ENCODE measurements at regions not wholly inside any gene's neighbourhood (a gene's known extent, or its start where the extent isn't known, plus 50 kb on each side); places are given as distances from the start of the nearest gene placed in this dataset.
"Not testable (repeated sequence)": the region's sequence is repeated elsewhere in the genome, so short reads cannot be mapped to it uniquely, and the experiment has no call there.

DNA sequence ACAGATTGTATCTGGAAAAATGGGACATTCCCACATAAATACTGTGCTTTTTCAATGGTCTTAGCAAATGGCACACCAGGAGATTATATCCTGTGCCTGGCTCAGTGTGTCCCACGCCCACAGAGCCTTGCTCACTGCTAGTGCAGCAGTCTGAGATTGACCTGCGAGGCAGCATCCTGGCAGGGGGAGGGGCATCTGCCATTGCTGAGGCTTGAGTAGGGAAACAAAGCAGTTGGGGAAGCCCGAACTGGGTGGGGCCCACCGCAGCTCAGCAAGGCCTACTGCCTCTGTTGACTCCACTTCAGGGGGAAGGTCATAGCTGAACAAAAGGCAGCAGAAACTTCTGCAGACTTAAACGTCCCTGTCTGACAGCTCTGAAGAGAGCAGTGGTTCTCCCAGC lies 258.7 kb downstream of the LRRC70 start:
- ATAC-seq; DNase-seq; intact Hi-C loops (cut with micrococcal nuclease): not testable (repeated sequence)

DNA sequence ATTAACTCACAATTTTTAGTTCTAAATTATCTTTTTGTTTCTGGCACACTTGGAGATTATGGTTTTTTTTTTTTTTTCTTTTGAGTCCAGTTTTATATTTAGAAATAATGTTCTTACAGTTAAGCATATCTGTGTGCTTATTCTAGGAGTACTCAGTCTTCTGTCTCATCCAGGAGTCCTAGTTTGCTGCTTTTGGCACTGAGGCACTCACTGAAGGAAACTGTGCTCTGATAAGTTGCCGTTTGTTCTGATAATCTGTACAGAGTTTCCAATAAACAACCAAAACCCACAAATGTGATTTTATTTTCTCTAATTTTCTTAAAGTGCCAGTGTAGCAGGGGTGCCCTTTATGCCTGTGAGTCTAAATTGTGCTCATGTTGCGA lies 251.0 kb downstream of the LRRC70 start:
- no peak for DNase-seq
- intact Hi-C loops (cut with micrococcal nuclease), result no loop called here

DNA sequence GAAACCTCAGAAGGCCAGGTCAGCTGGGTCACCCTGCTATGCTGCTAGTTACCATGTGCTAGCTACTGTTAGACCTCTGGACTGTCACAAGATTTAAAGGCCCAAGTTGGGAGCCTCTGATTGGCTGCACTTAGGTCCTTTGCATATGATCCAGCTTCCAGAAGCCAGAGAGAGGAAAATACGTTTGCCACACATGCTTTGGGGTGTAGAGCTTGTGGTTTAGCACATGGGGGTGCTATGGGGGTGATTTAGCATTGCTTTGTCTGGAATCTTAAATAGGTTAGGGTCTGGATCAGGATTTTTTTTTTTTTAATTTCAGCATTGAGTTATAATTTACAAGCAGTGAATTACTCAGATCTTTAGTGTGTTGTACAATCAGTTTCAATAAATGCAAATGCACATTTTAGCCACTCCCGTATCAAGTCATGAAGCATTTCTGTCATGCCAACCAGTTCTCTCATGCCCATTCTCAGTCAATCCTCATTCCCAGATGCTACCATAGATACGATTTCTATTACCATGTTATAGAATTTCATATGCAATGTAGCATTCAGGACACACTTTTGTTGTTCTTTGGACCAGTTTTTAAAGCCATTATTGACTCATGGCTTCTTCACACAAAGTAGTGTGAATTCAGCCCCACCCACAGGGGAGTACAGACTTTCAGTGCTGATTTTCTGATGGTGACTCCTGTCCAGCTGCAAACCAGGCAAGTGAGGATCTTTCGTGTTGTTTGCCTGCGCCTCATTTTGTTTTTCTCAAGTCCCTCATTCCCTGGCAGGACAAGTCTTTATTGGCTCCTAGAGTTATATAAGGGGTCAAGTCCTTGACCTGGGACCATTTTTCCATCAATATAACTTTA lies 250.4 kb downstream of the LRRC70 start:
- intact Hi-C loops (cut with micrococcal nuclease), result no loop called here
- no peak for ATAC-seq
- DNase-seq, result no peak

More for the DNA sequence above, 251.0 kb downstream of the LRRC70 start:
- ATAC-seq, result peak; percentile 27

DNA sequence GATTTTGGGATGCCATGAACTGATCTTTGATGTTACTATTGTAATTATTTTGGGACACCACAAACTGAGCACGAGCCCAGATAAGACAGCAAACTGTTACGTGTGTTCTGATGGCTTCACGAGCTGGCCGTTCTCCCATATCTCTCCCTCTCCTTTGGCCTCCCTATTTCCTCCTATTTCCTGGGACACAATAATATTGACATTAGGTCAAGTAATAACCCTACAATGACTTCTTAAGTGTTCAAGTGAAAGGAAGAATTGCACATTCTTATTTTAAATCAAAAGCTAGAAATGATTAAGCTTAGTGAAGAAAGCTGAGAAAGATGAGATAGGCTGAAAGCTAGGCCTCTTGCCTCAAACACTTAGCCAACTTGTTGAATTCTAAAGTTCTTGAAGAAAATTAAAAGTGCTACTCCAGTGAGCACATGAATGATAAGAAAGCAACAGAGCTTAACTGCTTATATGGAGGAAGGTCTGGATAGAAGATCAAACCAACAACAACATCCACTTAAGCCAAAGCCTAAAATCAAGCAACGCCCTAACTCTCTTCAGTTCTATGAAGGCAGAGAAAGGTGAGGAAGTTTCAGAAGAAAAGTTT lies 247.1 kb downstream of the LRRC70 start:
- intact Hi-C loops (cut with micrococcal nuclease), result no loop called here
- no peak for ATAC-seq
- no peak for DNase-seq

DNA sequence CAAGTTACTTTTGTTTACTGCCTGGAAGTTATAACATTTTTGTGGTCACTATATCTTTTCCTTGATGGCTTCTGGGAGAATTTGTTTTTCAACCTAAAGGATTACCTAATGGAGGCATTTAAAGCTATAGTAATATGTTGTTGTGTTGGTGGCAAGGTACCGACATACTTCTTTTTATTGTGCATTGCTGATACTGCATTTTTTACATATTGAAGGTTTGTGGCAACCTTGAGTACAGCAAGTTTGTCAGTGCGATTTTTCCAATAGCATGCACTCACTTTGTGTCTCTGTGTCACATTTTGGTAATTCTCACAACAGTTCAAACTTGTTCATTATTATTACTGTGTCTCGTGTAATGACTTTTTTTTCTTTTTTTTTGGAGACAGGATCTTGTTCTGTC lies 246.3 kb downstream of the LRRC70 start:
- DNase-seq (no peak), ATAC-seq (no peak)
- intact Hi-C loops (cut with micrococcal nuclease), result no loop called here

DNA sequence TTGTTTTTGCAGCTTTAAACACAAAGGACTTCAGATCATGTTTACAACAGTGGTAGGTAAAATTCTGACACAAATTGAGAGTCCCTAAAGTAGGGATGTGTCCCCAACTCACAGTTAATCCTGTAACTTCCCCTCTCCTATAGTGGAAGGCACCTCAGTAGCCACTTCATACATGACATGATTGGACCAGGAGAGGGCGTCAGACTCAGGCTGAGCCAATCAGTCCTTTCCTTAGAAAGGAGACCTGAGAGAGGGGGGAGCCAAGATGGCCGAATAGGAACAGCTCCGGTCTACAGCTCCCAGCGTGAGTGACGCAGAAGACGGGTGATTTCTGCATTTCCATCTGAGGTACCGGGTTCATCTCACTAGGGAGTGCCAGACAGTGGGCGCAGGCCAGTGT lies 238.4 kb downstream of the LRRC70 start:
- intact Hi-C loops (cut with micrococcal nuclease); ATAC-seq; DNase-seq: not testable (repeated sequence)

DNA sequence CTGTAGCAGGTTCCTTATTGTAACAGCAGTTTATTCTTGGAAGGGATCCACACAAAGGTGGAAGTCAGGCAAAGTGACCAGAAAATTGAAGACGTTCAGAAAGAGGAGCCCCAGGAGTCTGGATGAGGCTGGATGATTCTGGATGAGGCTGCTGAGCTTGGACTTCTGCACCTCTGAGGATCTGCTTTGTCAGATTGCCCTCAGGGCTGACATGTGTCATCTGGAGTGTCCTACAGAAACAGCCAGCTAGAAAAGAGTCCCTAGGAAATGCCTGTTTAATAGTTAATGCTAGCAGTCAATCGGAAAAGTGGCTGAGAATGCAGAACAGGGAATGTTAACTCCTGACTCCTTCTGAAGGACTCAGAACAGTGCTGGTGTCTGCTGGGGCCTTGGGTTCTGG lies 236.4 kb downstream of the LRRC70 start:
- no peak for ATAC-seq

DNA sequence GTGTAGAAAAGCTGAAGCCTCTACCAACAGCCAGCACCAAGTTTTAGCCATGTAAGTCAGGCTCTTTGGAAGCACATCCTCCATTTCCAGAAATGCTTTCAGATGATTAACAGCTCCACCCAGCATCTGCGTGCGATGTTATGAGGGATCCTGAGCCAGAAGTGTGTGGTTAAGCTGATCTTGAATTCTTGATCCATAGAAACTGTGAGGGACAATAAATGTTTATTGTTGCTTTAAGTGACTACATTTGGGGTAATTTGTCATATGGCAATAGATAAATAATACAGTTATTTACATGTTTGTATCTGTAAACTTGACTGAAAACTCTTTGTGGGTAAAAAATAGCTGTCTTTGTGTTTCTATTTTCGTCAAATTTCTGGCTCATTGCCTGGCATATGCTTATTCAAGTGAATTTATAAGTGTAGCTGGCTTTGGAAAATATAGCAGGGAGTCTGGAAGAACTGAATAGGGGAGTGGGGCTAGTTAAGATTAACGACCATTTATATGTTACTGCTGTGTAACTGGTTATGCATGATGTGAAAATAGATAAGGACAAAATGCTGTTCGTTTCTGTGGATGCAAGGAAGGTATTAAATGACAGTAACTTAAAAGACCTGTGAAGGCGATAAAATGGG lies 234.1 kb downstream of the LRRC70 start:
- DNase-seq (no peak), ATAC-seq (no peak)
- intact Hi-C loops (cut with micrococcal nuclease), result no loop called here

More for the DNA sequence above, 236.4 kb downstream of the LRRC70 start:
- DNase-seq, result no peak
- intact Hi-C loops (cut with micrococcal nuclease), result no loop called here

DNA sequence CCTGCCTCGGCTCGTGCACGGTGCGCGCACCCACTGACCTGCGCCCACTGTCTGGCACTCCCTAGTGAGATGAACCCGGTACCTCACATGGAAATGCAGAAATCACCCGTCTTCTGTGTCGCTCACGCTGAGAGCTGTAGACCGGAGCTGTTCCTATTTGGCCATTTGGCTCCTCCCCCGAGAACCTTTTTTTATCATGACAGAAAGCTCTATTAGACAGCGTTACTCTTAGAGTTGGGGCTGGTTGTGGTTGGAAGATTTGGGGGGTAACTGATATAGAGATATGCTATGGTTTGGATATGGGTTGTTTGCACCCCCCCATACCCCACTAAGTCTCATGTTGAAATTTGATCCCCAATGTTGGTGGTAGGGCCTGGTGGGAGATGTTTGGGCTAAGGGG lies 226.2 kb downstream of the LRRC70 start:
- intact Hi-C loops (cut with micrococcal nuclease); ATAC-seq; DNase-seq: not testable (repeated sequence)

DNA sequence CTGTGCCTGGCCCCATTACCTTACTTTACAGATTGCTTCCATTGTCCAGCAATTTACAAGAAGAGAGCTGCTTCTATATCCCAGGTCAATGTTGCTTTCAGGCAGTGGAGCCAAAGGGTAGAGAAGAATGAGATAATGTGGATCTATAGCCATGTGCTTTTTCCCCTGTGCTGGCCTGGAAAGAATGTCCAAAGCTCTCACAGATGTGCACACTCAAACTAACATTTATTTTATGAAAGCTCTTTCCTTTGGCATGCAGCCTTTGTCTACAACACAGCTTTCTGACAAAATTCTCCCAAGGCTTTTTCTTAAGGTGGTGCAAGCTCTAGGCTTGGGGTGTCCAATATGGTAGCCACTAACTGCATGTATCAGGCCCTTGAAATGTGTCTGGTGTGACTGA lies 217.3 kb downstream of the LRRC70 start:
- ATAC-seq, result peak; percentile 17
- intact Hi-C loops (cut with micrococcal nuclease), result no loop called here
- no peak for DNase-seq

DNA sequence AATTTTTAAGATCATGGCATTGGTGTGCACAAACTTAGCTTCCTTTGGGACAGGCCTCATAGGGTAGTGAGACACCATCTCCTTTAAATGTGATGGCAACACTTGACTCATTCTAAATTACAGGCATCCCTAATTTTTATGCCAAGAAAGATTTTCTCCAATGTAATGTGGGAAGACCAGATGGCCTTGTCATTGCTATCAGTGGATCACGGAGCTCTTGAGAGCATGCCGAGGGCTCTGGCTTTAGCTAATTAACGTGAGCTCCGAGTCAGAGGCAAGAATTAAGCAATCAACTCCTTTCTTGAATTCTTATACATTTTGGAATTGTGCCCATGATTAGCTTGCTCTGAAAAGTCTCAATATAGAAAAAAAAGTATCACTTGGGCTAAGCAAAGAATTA lies 215.8 kb downstream of the LRRC70 start:
- DNase-seq (no peak), ATAC-seq (no peak)
- intact Hi-C loops (cut with micrococcal nuclease), result no loop called here

DNA sequence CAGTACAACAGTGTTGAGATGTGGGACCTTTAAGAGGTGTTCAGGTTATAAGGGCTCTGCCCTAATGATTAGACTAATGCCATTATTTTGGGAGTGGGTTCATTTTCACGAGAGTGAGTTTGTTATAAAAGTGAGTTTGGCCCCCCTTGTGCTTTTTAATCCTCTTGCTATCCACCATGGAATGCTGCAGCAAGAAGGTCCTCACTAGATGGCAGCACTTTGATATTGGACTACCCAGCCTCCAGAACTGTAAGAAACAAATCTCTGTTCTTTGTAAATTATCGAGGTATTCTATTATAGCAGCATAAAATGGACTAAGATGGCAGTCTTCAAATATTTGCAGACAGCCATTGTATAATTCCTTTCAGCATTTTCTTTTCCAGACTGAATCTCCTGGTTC lies 212.4 kb downstream of the LRRC70 start:
- intact Hi-C loops (cut with micrococcal nuclease), result no loop called here
- ATAC-seq, result no peak
- DNase-seq, result no peak

DNA sequence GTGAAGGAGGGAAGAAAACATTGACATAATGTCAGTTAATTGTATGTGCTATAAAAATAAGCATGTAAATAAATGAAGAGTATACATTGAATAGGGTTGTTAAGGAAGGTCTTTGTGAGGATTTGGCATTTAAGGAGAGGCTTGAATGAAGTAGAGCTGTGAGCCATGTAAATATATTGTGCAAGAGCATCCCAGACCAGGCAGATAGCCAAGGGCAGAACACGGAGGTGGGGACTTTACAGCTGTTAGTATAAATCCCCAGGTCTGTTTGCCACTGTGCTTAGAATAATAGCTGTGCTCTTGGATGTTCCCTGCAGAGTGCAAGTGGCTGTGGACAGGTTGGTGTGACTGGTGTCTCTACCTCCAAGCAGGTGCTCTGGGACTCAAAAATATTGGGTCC lies 211.7 kb downstream of the LRRC70 start:
- intact Hi-C loops (cut with micrococcal nuclease), result no loop called here
- ATAC-seq (peak; percentile 43), DNase-seq (no peak)

DNA sequence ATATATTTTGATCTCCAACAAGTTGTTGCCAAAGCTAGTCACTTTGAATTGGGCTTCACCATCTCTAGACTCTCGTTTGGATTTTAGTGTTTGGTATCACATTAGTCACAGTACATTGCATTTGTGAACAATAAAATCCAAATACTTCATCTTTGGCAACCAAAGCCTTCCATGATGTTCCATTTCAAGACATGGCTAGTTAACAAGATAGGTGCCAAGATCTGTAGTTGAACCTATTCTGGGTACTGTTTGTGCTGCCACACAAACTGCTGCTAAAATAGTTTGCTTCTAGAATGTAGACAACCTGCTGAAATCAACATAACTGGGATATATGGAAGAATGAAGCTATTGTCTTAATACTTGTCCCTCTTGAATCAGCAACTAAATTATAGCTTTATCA lies 207.5 kb downstream of the LRRC70 start:
- intact Hi-C loops (cut with micrococcal nuclease), result no loop called here
- ATAC-seq (no peak), DNase-seq (no peak)

DNA sequence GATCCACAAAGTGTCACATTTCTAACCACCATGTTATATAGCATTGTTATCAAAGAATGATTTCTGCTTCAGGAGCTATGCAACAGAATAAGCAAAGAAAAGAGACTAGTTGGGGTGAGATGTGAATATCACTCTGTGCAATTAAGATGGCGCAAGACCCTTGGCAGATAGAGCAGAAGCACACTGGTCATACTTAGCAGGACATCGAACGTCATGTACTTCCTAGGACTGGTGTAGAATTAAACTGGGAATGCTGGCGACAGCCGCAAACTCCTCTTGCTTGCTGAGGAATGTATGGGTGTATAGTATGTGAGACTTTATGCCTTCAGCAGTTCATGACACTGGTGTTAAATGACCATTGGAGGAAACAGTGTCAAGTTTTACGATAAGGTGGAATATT lies 207.0 kb downstream of the LRRC70 start:
- intact Hi-C loops (cut with micrococcal nuclease), result no loop called here
- DNase-seq (no peak), ATAC-seq (no peak)

DNA sequence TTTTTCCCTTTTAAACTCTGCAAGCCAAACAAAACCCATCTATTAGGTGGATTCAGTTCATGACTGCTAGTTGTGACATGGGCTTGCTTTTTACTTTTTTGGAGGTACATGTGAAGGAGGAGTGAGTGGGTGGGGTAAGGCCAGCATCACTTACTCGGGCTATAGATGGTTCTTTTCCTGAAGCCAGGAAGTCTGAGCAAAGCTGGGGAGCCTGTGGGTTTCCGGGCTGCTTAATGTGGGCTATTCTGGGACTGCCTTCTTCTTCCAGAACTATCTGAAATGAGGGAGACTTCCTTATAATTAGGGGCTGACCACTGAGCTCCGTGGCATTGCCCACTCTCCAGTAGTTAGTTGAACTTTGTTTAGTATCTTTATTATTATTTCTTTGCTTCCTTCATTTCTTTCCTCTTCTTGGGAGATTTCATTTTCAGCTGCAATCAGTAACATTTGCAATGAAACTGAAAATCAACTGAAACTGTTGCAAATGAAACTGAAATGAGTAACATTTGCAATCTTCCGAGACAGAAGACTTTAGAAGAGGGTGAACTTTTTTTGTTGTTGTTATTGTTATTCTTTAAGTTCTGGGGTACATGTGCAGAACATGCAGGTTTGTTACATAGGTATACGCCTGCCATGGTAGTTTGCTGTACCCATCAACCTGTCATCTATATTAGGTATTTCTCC lies 204.9 kb downstream of the LRRC70 start:
- intact Hi-C loops (cut with micrococcal nuclease), result no loop called here
- DNase-seq (no peak), ATAC-seq (no peak)

DNA sequence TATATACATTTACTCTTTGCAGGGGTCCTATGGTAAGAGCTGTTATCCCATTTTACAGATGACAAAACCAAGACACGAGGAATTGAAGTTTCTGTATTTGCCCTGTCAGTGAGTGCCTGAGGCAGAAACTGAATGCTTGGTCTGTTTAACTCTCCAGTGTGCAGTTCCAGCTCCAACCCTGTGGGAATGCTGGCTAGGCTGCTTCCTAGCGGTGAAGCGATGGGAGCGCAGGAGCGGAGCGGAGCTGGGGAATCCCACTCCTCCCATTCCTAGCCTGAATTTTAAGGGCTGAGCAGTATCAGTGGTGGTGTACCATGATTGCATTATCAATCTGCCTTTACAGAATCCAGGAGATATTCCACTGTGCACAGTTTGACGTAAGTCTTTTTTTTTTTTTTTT lies 202.3 kb downstream of the LRRC70 start:
- no peak for DNase-seq
- intact Hi-C loops (cut with micrococcal nuclease), result no loop called here
- ATAC-seq, result no peak

DNA sequence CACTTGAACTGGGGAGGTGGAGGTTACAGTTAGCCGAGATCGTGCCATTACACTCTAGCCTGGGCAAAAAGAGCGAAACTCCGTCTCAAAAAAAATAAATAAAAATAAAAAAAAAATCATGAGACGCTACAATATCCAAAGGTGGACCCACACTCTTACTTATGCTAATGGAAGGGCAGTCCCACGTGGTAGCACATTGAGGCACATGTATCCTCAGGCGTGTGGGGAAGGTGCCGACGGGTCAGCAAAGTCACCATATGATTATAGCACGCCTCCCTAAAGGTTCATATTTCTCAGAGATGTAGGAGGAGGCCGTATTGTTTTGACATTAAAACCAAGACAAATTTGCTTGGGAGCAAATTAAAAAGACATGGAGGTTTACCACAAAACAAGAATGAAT lies 201.6 kb downstream of the LRRC70 start:
- ATAC-seq, result no peak
- intact Hi-C loops (cut with micrococcal nuclease), result no loop called here
- DNase-seq, result no peak

DNA sequence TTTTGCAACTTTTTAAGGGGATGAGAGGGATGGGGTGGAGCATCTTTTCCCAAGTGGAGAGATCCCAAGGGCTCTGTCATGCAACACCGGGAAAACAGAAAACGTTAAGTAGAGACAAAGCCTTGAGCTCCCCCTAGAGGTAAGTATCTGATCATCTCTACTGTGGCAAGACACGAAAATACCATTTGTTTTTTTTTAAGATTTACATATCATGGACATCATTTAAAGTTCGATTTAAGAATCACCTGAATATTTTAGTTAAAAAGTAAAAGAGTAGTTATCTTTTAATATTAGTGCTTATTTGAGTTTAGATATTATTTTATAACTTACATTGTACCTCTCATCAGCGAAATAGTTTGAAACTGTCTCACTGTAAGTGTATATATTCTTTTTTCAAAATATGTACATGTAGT lies 200.4 kb downstream of the LRRC70 start:
- DNase-seq (no peak), ATAC-seq (peak; percentile 81)
- intact Hi-C loops (cut with micrococcal nuclease), result loop anchor here (10.0 kb wide), 1 partner anchor 314 kb away; no protein-coding TSS in a partner anchor
